ENCODE measurements at regions not wholly inside any gene's neighbourhood (a gene's known extent, or its start where the extent isn't known, plus 50 kb on each side); places are given as distances from the start of the nearest gene placed in this dataset.

GRCh38 chr12:116399055-116399454 lies 121.6 kb upstream of the MED13L start:
- H3K4me1 ChIP-seq (ENCODE audit: control insufficient read depth, extremely low read depth, insufficient read depth, low read length) = peaks cover 25% of the 10 kb centered on the region
- no peak overlapping the region for H3K4me3 ChIP-seq (ENCODE audit: control insufficient read depth in 2 of 3, extremely low read depth in 1 of 3, insufficient read depth in 2 of 3, low read depth in 1 of 3, low read length in 3 of 3)
- H3K4me2 ChIP-seq (ENCODE audit: control insufficient read depth, extremely low read depth, insufficient read depth, low read depth, low read length) = no peak overlapping the region
- H3K79me2 ChIP-seq (ENCODE audit: control insufficient read depth, insufficient read depth, low read length) = no peaks in the 10 kb centered on the region
- H3K36me3 ChIP-seq (ENCODE audit: control insufficient read depth in 2 of 2, extremely low read depth in 1 of 2, insufficient read depth in 2 of 2, low read length in 2 of 2) = no peaks in the 10 kb centered on the region
- no peak overlapping the region for H3K27ac ChIP-seq (ENCODE audit: control insufficient read depth, insufficient read depth, low read length)
- no peaks in the 10 kb centered on the region for H3K9me3 ChIP-seq (ENCODE audit: control insufficient read depth, low read depth, low read length)
- H3K9me1 ChIP-seq (ENCODE audit: control insufficient read depth, extremely low read depth, insufficient read depth, low read length) = no peaks in the 10 kb centered on the region
- DNase-seq (ENCODE audit: low read depth, low spot score) = no peak
- H3K9ac ChIP-seq (ENCODE audit: control insufficient read depth, extremely low read depth, insufficient read depth, low read length) = no peak overlapping the region
- H4K20me1 ChIP-seq (ENCODE audit: control insufficient read depth, extremely low read depth, insufficient read depth, low read length) = no peaks in the 10 kb centered on the region
- H2AFZ ChIP-seq (ENCODE audit: control insufficient read depth, low read length) = no peak overlapping the region
- dilution Hi-C loops (cut with MboI; ENCODE audit: extremely low pct_ligation_motif_present, low sequenced_read_pairs) = no loop called here
- no peak for FAIRE-seq
- TF ChIP-seq EZH2 (IDR thresholded peaks at IDR 0.05; ENCODE audit: low read length) (no peak), CTCF (optimal IDR thresholded peaks at IDR 0.05 in 1 of 3, IDR thresholded peaks at IDR 0.05 in 1 of 3, conservative IDR thresholded peaks at IDR 0.05 in 1 of 3; ENCODE audit: extremely low read depth in 1 of 3, insufficient read depth in 2 of 3, low read length in 3 of 3) (no peak)
- H3K27me3 ChIP-seq (ENCODE audit: control insufficient read depth, extremely low read depth, insufficient read depth, low read length) = no peaks in the 10 kb centered on the region

- H4K20me1 ChIP-seq (ENCODE audit: control insufficient read depth, extremely low read depth, insufficient read depth, low read length) = no peaks in the 10 kb centered on the region
- dilution Hi-C loops (cut with MboI; ENCODE audit: extremely low pct_ligation_motif_present, low sequenced_read_pairs) = no loop called here
- no peaks in the 10 kb centered on the region for H3K9me1 ChIP-seq (ENCODE audit: control insufficient read depth, extremely low read depth, insufficient read depth, low read length)
- H3K4me1 ChIP-seq (ENCODE audit: control insufficient read depth, extremely low read depth, insufficient read depth, low read length) = peaks cover 25% of the 10 kb centered on the region
- no peak overlapping the region for H3K9ac ChIP-seq (ENCODE audit: control insufficient read depth, extremely low read depth, insufficient read depth, low read length)
- no peak overlapping the region for H3K4me3 ChIP-seq (ENCODE audit: control insufficient read depth in 2 of 3, extremely low read depth in 1 of 3, insufficient read depth in 2 of 3, low read depth in 1 of 3, low read length in 3 of 3)
- FAIRE-seq (no peak), DNase-seq (ENCODE audit: low read depth, low spot score) (no peak)
- no peaks in the 10 kb centered on the region for H3K36me3 ChIP-seq (ENCODE audit: control insufficient read depth in 2 of 2, extremely low read depth in 1 of 2, insufficient read depth in 2 of 2, low read length in 2 of 2)
- no peaks in the 10 kb centered on the region for H3K9me3 ChIP-seq (ENCODE audit: control insufficient read depth, low read depth, low read length)
- H2AFZ ChIP-seq (ENCODE audit: control insufficient read depth, low read length) = no peak overlapping the region
- TF ChIP-seq EZH2 (IDR thresholded peaks at IDR 0.05; ENCODE audit: low read length) (no peak), CTCF (optimal IDR thresholded peaks at IDR 0.05 in 1 of 3, IDR thresholded peaks at IDR 0.05 in 1 of 3, conservative IDR thresholded peaks at IDR 0.05 in 1 of 3; ENCODE audit: extremely low read depth in 1 of 3, insufficient read depth in 2 of 3, low read length in 3 of 3) (no peak)
- no peak overlapping the region for H3K27ac ChIP-seq (ENCODE audit: control insufficient read depth, insufficient read depth, low read length)
- no peaks in the 10 kb centered on the region for H3K27me3 ChIP-seq (ENCODE audit: control insufficient read depth, extremely low read depth, insufficient read depth, low read length)
- H3K79me2 ChIP-seq (ENCODE audit: control insufficient read depth, insufficient read depth, low read length) = no peaks in the 10 kb centered on the region
- no peak overlapping the region for H3K4me2 ChIP-seq (ENCODE audit: control insufficient read depth, extremely low read depth, insufficient read depth, low read depth, low read length)
Observed at GRCh38 chr12:116400636-116401372, 123.3 kb upstream of the MED13L start.
